Fibroblast of peridontal ligament (primary cell): ENCODE measurements at regions not wholly inside any gene's neighbourhood (a gene's known extent, or its start where the extent isn't known, plus 50 kb on each side); places are given as distances from the start of the nearest gene placed in this dataset.
"Not testable (repeated sequence)": the region's sequence is repeated elsewhere in the genome, so short reads cannot be mapped to it uniquely, and the experiment has no call there.

Experiments used
- DNase-seq: peaks from one replicate; pipeline ENCODE4 v3.0.0-alpha.2; 2010; ENCODE audit errors: extremely low read depth

- peak; percentile 0 for DNase-seq
These were observed 452.3 kb downstream of the ZIC3 start for GRCh38 chrX:138018145-138018799.

GRCh38 chrX:138020941-138021340 lies 455.0 kb downstream of the ZIC3 start:
- DNase-seq: no peak

GRCh38 chrX:138026211-138026610 lies 460.3 kb downstream of the ZIC3 start:
- no peak for DNase-seq

- no peak for DNase-seq
These were observed 465.8 kb downstream of the ZIC3 start for GRCh38 chrX:138031715-138032114.

GRCh38 chrX:138034136-138034535 lies 468.2 kb downstream of the ZIC3 start:
- no peak for DNase-seq

- no peak for DNase-seq
These were observed 471.6 kb downstream of the ZIC3 start for GRCh38 chrX:138037548-138037947.

- no peak for DNase-seq
These were observed 492.0 kb downstream of the ZIC3 start for GRCh38 chrX:138057883-138058282.

GRCh38 chrX:138058931-138059330 lies 493.0 kb downstream of the ZIC3 start:
- DNase-seq: no peak

GRCh38 chrX:138067415-138067814 lies 501.5 kb downstream of the ZIC3 start:
- no peak for DNase-seq

- DNase-seq: no peak
These were observed 507.7 kb downstream of the ZIC3 start for GRCh38 chrX:138073626-138074025.

- no peak for DNase-seq
These were observed 516.3 kb downstream of the ZIC3 start for GRCh38 chrX:138082251-138082650.

- DNase-seq: no peak
These were observed 517.0 kb downstream of the ZIC3 start for GRCh38 chrX:138082896-138083295.

GRCh38 chrX:138110910-138111309 lies 545.0 kb downstream of the ZIC3 start:
- DNase-seq: not testable (repeated sequence)

- DNase-seq: peak; percentile 1
These were observed 561.4 kb downstream of the ZIC3 start for GRCh38 chrX:138127314-138127713.

GRCh38 chrX:138128027-138128671 lies 562.2 kb downstream of the ZIC3 start:
- peak; percentile 9 for DNase-seq

- no peak for DNase-seq
These were observed 560.8 kb downstream of the FGF13 start for GRCh38 chrX:138150709-138151108.

GRCh38 chrX:138157850-138158249 lies 553.7 kb downstream of the FGF13 start:
- no peak for DNase-seq

- DNase-seq: no peak
These were observed 519.5 kb downstream of the FGF13 start for GRCh38 chrX:138191998-138192397.

- no peak for DNase-seq
These were observed 481.8 kb downstream of the FGF13 start for GRCh38 chrX:138229718-138230117.

- no peak for DNase-seq
These were observed 471.3 kb downstream of the FGF13 start for GRCh38 chrX:138240266-138240665.

GRCh38 chrX:138254001-138254400 lies 457.5 kb downstream of the FGF13 start:
- DNase-seq: no peak

- DNase-seq: no peak
These were observed 456.1 kb downstream of the FGF13 start for GRCh38 chrX:138255373-138255772.

GRCh38 chrX:138264095-138264494 lies 447.4 kb downstream of the FGF13 start:
- not testable (repeated sequence) for DNase-seq

GRCh38 chrX:138270931-138271330 lies 440.6 kb downstream of the FGF13 start:
- DNase-seq: no peak
